A673 (cell line): ENCODE measurements at regions not wholly inside any gene's neighbourhood (a gene's known extent, or its start where the extent isn't known, plus 50 kb on each side); places are given as distances from the start of the nearest gene placed in this dataset.

Experiments
- CTCF ChIP-seq: fragments of 300-800, 200-600 bp; sonication (generic); conservative IDR thresholded peaks from 2 replicates; pipeline ENCODE4 v1.5.1; 2017; ENCODE audit warnings: low read depth, mild to moderate bottlenecking, antibody characterized with exemption, low read length, moderate library complexity, mixed read lengths
- EZH2 ChIP-seq: fragments of 200-600 bp; sonication (generic); IDR thresholded peaks from 2 replicates; pipeline ENCODE4 v1.6.1; 2017; ENCODE audit warnings: borderline replicate concordance, low read depth, mild to moderate bottlenecking, mixed read lengths, antibody characterized with exemption, low read length; ENCODE audit not compliant: poor library complexity, severe bottlenecking

GRCh38 chr11:116602637-116602942 lies 170.2 kb downstream of the BUD13 start:
- no peak for TF ChIP-seq CTCF
- no peak for TF ChIP-seq EZH2
